Activated CD4-positive, alpha-beta T cell treated with anti-CD3 and anti-CD28 coated beads, Interleukin-10, Interleukin-2, amounts not matched to agents 100 ng/mL and 50 ng/mL, durations not matched to agents 16 hours and 8 hours (primary cell): ENCODE measurements at regions not wholly inside any gene's neighbourhood (a gene's known extent, or its start where the extent isn't known, plus 50 kb on each side); places are given as distances from the start of the nearest gene placed in this dataset.
A peak's percentile ranks its signal among the peaks of the same experiment; 100 is the strongest.

ENCODE experiments used
- DNase-seq: peaks from one replicate; pipeline ENCODE4 v3.0.0-alpha.2; 2020

GRCh38 chr5:54634089-54634488 is 116.5 kb downstream of the SNX18 start:
- DNase-seq = no peak

GRCh38 chr5:54632131-54632701 is 114.7 kb downstream of the SNX18 start:
- no peak for DNase-seq

- DNase-seq = no peak
Measured at GRCh38 chr5:54630738-54631359, 113.3 kb downstream of the SNX18 start.

- DNase-seq = no peak
Measured at GRCh38 chr5:54629115-54629514, 111.6 kb downstream of the SNX18 start.

DNA sequence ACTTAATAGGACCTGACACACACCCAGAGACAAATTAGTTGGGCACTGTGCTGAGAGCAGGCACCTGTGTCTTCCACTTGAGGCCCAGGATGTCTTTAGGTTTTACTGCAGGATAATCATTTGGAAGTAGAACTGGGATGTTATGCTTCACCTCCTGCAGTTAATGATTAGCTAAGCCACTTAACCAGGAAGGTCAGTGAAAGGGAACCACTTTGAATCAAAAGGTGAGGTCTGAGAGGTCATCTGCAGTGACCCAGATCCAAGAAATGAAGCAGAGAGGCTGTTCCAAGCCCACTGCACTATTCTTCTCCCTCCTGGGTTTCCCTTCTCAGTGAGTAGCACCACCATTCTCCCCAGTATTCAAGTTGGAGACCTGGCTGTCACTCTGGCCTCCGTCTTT is 110.5 kb downstream of the SNX18 start:
- DNase-seq = no peak

- no peak for DNase-seq
Measured at GRCh38 chr5:54626407-54626806, 108.8 kb downstream of the SNX18 start.

- DNase-seq = no peak
Measured at GRCh38 chr5:54624805-54625568, 107.4 kb downstream of the SNX18 start.

DNA sequence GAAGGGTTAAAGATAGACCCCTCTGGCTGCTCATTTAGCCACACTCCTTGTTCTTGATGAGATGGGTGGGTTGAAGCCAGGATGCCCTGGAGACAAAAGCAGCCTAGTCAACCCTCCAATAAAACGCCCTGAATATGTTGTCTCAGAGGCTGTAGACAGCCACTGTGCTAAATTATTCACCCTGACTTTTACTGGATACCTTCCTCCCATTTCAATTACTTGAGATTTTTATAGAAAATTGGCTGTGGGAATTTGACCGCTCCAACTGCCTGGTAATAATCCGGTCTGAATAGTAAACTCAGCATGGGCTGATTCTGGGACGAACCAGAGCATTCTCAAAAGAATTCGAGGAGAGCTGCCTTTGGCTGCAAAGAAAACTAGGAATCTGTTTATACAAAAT is 104.2 kb downstream of the SNX18 start:
- DNase-seq = no peak

GRCh38 chr5:54621048-54621447 is 103.5 kb downstream of the SNX18 start:
- no peak for DNase-seq

DNA sequence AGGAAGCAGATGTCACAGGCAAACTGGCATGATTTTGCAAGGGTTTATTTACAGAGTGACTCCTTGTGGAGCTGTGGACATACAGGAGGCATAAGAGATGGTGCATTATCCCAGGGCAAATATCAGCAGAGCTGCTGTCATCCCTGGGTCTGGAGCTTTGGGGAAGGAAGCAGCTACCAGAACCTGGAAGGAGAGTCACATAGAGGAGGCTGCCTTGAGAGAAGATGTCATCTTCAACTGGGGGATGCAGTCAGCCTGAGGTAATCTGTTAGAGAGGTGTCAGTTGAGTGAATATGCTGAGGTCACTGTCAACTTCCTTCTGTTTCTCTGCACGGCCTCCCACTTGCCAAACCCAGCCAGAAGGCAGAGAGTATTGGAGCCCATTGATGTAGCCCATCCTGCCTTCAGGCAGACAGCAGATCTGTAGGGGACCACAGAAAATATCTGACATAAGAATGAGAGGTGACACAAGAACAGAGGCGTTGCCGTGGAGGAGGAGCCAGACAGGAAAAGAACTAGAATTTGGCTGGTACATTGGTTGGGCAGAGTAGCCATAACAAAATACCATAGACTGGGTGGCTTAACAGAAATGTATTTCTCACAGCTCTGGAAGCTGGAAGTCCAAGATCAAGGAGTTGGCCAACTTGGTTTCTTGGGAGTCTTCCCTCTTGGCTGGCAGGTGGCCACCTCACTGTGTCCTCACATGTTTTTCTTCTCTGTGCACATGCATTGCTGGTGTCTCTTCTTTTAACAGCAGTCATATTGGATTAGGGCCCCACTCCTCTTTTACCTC is 102.8 kb downstream of the SNX18 start:
- no peak for DNase-seq

GRCh38 chr5:54619731-54620130 is 102.2 kb downstream of the SNX18 start:
- no peak for DNase-seq

DNA sequence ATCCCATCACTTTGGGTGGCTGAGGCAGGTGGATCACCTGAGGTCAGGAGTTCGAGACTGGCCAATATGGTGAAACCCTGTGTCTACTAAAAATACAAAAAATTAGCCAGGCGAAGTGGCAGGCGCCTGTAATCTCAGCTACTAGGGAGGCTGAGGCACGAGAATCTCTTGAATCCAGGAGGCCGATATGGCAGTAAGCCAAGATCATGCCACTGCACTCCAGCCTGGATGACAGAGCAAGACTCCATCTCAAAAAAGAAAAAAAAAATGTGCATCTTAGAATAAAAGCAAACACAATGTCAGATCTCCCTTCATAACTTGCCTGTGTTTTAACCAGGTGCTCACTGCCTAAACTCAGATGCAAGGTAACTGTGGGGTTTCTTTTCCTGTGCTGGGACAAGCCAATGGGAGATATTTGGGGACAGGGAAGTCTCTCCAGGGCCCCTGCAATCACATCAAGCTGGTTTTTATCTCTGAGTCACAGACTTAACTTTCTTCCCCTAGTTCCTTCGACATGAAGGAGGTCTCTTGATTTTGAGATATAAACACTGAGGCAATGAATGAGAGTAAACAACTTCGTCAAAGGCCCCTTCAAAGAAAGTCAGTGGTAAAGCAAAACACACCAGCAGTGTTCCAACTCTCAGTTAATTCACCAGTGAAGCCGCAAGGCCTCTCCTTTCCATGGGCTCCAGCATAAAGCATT is 99.1 kb downstream of the SNX18 start:
- DNase-seq = no peak

DNA sequence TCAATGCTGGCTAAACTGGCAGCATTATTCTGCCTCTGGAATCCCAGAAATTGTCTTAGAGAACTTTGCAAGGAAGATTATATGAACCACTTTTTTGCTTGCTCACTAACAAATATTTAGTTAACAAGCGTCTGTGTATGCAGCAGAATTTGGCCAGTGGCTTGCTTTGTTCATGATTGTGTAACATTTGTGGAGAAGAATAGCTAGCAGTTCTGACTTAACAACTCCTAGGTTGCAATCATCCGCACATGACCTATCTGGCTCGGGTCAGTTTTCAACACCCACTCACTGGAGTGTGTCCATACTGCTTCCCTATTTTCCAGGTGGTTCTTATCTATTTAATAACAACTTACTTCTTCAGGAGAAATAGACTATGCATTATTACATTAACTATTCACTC is 98.5 kb downstream of the SNX18 start:
- DNase-seq = no peak

DNA sequence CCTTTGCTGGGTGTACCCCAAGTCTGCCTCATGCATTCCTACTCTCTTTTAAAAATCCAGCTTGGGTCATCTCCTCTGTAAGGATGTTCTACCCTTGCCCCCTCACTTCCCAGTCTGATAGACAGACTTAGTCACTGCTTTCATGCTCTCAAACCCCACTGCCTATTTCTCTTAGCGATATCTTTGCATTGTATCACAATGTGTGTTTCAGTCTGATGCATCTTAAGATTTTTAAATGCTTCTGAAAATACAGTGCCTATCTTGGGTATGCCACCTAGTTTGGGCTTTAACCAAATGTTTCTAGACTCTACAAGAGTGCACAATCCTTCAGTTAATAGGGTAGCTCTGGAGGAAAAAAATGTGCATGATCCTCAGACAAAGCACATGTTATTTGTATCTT is 97.8 kb downstream of the SNX18 start:
- no peak for DNase-seq

DNA sequence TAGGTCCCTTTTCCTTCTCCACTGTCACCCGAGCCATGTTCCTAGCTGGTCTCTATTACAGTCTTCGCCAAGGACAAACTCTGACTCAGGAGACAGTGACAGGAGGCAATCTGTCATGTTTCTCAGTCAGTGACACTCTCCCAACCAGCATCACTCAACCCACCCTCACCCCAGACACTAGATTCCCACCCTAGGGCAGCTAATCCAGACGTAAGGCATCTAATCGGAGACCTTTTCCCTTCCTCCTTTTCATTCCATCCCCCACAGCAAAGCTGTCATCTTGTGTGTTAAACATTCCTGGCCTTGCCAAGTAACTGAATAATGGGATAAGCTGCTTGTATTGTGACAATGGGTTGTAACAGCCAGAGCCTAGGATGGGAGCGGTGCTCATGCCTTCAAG is 95.2 kb downstream of the SNX18 start:
- DNase-seq = no peak

DNA sequence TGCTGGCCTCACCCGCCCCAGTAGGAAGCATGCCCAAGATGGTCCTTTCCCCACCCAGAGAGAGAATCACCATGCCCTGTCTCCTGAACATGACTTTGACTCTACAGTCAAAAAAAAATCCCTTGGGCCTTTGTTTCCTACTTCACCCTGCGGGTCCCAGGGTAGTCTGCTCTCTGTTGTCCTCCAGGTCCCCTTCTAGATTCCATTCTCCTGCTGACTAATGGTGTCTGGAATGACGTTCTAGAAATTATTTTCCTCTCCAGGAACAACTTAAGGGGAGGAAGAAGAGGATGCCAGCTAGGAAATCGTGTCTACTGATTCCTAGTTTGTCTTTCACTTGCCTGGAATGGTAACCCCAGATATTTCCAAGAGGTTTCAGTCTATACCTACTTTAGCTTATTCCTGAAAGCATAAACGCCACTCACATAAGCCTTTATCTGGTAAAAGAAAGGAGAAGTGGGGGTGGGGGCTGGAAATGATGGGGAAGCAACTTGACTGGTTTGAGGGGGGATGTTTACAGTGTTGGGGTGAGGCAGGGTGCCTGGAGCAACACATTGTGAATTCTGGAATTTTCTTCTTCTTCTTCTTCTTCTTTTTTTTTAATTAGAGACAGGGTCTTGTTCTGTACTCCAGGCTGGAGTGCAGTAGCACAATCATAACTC is 93.9 kb downstream of the SNX18 start:
- no peak for DNase-seq

- DNase-seq = peak; percentile 81
Measured at GRCh38 chr5:54610197-54610944, 92.8 kb downstream of the SNX18 start.

GRCh38 chr5:54608423-54609085 is 91.0 kb downstream of the SNX18 start:
- no peak for DNase-seq

- DNase-seq = no peak
Measured at GRCh38 chr5:54607006-54607405, 89.4 kb downstream of the SNX18 start.

GRCh38 chr5:54603372-54603771 is 85.8 kb downstream of the SNX18 start:
- no peak for DNase-seq

DNA sequence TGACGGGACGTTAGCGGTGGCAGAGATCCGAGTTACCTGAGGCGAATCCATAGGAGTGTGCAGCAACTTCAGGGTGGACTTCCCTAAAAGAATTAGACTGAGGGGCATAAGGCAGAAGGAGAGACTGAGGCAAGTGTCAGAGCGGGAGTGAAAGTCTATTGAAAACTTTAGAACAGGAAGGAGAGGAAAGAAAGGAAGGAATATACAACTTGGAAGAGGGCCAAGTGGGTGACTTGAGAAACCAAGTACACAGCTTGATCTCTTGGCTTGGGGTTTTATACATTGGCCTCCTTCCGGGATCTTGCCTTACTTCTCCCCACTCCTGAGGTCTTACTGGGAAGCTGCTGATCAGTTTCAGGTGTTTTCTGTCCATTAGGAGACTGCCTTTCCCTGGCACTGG is 84.9 kb downstream of the SNX18 start:
- no peak for DNase-seq
